GM19351 (cell line): ENCODE measurements at regions not wholly inside any gene's neighbourhood (a gene's known extent, or its start where the extent isn't known, plus 50 kb on each side); places are given as distances from the start of the nearest gene placed in this dataset.
"Not testable (repeated sequence)": the region's sequence is repeated elsewhere in the genome, so short reads cannot be mapped to it uniquely, and the experiment has no call there.

Experiments used
- ATAC-seq: cut with Tn5 transposase; IDR thresholded peaks from one replicate; pipeline ENCODE4 v1.9.1; 2021; ENCODE audit warnings: mild to moderate bottlenecking, moderate library complexity; ENCODE audit not compliant: unreplicated experiment

DNA sequence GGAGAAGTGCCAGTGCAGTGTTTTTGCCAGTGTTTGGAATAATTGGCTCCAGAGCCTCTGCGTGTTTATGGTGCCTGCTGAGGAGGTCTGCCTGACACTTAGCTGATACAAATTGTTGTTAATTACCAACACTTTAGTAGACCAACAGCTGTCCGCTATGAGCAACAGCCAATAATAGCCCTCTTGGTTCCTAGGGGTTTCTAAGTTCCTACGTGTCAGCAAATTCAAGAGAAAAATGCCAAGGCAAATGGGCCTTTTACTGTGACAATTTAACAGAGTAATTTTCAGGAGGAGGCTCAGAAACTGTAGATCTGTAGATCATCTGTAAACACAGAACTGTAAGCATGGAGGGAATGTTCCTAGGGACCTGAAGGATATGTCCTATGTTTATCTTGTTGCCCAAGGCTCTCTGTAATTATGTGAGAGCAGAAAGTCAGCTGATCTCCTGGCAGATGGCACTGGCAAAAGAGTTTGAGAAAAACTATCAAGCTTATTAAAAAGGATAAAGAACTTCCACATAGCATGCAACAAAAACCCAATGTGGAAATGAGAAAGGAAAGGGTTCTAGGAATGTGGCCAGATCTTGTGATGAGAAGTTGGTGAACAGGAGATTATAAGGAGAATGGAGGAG, 157.7 kb downstream of the GJA1 start:
- ATAC-seq = no peak

DNA sequence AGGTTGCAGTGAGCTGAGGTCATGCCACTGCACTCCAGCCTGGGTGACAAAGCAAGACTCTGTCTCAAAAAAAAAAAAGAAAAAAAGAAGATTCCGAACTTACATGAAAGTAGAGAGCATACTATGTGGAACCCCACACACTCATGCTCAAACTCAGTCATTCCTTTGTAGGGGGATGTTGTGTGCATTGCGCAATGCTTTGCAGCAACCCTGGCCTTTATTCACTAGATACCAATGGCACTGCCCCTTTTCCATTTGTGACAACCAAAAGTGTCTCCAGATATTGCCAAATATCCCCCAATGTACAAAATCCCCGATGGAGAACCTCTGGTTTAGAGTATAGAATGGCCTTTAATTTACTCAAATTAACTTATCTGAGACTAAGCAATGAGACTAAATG, 158.6 kb downstream of the GJA1 start:
- ATAC-seq = no peak

DNA sequence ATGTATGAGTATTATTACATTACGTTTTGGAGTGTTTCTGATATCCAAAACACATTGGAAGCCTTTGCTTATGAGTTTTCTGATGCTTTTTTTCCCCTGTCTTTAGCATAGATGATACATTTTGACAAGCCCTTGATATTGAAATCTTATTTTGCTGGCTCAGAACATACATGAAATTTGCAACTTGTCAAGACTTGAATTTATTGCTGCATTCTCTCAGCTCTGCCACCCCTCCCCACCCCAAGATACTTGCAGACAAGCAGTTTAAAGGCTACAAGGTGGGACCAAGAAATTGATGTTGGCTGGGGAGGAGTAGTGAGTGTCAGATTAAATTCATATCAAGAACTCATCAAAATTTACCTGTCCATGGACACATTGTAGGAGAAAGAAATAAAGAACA, 160.2 kb downstream of the GJA1 start:
- ATAC-seq = no peak

DNA sequence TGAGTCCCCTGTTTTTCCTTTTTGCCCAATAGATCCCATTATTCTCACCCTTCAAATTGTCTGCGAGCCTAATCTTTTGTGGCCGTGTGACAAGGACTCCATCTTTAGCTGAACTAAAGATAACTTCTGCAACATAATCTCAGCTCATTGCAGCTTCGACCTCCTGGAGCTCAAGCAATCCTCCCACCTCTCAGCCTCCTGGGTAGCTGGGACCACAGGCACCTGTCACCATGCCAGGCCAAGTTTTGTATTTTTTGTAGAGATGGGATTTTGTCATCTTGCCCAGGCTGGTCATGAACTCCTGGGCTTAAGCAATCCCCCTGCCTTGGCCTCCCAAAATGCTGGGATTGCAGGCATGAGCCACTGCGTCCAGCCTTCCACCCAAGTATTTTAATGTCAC, 161.0 kb downstream of the GJA1 start:
- ATAC-seq = no peak

DNA sequence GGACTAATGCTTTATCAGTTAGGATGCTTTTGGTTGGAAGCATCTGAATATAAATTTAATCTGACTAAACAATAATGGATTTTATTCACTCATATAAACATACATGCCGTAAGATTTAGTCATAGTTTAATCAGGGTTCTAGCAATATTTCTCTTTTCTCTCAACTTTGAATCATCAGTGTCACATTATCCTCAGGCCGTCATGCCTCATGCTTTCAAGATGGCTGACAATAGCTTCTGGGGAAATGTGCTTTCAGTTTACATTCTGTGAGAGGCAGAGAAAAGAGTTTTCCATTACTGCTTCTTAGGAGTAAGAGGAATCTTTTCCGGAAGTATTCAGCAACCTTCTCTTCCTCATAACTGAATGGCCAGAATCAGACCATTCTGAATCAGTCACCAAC, 162.2 kb downstream of the GJA1 start:
- no peak for ATAC-seq

DNA sequence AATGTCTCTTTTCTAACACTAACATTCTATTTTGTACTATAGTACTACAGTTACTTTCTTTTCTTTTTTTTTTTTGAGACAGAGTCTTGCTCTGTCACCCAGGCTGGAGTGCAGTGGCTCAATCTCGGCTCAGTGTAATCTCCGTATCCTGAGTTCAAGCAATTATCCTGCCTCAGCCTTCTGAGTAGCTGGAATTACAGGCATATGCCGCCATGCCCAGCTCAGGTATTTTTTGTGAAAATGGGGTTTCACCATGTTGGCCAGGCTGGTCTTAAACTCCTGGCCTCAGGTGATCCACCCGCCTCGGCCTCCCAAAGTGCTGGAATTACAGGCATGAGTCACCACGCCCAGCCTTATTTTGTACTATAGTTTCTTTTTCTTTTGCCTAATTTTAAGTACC, 163.9 kb downstream of the GJA1 start:
- not testable (repeated sequence) for ATAC-seq

DNA sequence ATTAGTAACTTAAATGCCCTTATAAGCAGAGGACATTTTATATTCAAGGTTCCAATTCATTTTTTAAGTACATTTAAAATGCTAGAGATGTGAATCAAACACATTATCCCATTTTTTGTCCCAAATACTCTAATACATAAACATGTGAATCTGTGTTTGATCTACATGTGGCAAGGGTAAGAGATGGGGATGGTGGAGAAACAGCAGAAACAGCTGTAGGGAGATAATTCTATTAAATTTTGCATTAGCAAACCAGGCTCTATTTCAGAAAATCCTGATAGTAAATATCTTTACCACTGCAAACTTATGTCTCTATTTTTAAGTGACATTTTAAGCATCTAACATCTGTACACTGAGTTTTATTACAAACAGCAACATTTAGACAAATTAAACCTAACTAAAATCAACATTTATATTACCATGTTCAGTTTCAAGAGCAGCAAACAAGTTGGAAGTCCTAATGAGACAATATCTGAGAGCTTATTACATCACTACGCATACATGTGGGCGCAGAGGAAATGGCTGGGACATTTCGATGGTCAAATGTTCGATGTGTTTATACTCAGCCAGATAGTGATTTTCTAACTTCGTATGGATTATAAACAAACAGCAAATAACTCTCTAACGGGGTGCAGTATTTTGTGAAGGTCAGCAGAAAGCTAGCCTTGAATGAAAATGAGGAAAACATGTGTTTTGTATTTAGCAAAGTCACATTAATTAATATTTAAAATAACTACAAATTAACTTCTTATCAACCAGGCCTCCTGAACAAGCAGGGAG, 165.1 kb downstream of the GJA1 start:
- ATAC-seq = no peak

DNA sequence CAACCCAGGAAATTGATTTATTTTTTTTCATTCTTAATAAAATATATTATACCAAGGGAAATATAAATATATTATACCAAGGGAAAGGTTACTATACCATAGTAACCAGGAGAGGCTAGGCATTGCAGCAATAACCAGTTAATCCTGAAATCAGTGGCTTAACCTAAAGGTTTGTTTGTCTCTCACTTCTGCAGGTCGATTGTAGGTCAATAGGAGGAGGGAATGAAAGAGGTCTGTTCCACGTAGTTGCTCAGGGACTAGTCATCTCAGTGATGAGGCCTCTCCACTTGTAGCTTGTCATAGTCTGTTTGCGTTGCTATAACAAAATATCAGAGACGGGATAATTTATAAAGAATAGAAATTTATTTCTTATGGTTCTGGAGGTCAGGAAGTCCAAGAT, 168.0 kb downstream of the GJA1 start:
- ATAC-seq = no peak

DNA sequence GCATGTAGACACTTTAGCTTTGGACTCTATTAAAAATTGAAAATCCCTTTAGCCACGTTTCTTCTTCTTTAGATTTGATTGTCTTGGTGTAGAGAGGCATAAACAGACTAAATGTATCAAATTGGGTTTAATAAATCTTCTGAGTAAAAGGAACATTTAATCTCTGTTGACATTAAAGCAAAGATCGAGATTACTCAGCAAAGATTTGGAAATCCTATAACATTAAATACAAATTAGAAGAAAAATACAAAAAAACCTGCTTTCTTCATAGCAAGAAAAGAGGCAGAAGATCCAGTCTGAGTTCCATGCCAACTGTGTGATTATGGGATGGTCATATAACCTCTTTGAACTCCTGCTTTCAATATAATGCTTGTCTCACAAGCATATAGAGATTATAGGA, 172.3 kb downstream of the GJA1 start:
- ATAC-seq = no peak

DNA sequence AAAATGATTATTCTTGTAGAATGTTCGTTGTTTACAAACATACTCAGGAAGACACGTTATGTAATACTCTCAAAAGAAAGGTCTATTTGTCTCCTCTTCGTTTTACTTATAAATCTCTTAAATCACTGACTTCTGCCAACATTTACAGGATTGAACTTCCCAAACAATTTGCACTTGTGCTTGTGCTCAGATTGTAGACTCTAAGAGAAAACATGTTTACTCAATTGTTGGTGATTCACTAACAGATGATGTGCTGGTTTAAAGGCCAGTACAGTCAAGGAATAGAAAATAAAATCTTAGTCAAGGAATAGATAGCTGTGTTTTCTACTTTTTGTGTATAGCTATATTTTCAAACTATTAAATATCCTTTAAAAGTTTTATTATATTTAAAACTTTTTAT, 172.8 kb downstream of the GJA1 start:
- no peak for ATAC-seq

DNA sequence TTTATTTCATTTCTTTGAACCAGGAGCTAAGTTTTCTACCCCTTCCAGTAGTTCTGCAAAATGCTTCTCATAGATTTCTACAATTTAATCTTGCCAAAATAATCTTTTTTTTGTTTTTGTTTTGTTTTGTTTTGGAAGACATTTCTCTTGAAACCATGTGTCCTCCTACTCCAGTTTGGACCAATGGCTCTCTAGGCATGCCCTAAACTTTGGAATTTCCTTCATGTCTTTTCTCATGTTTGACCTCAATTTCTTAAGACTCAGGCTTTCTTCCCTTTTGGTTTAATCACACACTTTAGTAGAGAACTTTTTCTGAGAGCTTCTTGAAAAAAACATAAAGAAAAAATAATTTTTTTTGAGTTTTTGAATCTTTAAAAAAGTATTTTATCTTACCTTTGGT, 173.8 kb downstream of the GJA1 start:
- ATAC-seq = no peak

DNA sequence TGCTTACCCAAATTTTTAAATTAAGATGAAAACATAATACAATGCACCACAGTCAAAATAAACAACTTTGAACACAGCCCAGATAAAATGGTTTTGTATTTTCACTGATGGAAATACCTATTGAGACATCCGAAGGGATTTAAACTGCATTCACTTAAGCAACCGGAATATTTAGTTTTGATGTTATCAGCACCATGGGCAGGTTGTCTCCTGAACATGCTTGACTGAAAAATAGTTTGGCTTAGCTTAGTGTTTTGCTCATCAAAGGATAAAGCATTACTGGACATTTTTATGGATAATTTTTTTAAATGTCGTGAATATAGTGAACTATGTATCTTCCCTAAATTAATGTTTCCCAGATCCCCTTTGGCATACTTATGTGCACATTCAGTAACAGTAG, 177.5 kb downstream of the GJA1 start:
- ATAC-seq = no peak

DNA sequence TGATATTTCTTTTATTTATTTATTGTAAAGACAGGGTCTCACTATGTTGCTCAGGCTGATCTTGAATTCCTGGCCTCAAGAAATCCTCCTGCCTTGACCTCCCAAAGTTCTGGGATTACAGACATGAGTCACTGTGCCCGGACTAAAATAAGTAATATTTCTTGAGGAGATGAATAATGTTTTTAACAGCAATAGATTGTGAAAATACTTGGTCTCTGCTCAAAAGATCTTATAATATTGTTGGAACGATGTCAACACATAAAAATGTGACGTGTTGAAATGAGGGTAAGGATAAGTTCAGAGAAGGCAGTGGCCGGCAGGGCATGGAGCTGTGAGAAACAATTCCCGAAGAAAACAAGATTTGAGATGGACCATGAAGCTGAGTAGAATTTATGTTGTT, 178.7 kb downstream of the GJA1 start:
- no peak for ATAC-seq

DNA sequence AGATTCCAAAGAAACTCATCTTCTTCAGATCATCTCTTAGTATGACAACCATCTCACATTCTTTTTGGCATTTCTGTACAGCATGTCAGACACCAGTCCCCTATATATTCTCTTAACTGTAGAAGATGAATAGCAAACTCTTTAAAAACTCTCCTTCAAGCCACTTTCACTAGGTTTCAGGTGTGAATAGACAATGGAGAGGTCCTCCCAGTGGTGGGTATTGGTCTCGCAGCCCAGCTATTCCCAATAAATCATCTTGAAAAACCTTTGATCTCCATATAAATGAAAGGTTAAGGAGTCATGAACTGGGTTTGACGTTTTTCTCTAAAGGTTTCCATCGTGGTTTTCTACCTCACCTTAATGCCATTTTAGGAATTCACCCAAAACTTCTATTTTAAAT, 180.0 kb downstream of the GJA1 start:
- ATAC-seq = no peak

DNA sequence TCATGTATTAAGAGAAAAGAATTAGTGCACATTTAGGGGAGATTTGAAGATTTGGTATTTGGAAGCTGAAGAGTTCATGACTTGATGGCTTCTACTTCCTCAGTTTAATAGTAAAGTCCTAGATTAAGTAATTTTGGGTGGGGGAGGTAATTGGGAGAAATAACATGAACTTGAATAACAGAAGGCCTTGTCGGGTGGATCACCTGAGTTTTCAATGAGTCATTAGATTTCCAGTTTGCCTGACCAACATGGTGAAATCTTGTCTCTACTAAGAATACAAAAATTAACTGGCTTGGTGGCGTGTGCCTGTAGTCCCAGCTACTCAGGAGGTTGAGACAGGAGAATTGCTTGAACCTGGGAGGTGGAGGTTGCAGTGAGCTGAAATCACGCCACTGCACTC, 181.0 kb downstream of the GJA1 start:
- no peak for ATAC-seq

DNA sequence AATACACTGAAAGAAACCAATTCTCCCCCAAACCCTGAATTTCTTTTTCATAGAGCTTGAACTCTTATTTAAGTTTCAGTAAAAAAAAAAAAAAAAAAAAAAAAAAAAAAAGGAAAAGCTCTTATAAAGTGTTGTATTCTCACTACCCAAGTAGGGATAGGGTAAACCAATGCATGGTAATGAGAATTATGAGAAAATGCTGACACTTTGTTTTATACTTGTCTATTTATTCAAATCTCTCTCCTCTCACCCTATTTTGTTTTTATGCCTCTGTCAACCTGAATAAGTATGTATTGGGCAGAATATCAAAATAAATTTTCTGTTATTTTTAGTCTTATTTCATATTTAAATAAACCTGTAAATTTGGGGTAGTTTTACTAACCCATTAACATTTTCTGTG, 181.9 kb downstream of the GJA1 start:
- no peak for ATAC-seq

DNA sequence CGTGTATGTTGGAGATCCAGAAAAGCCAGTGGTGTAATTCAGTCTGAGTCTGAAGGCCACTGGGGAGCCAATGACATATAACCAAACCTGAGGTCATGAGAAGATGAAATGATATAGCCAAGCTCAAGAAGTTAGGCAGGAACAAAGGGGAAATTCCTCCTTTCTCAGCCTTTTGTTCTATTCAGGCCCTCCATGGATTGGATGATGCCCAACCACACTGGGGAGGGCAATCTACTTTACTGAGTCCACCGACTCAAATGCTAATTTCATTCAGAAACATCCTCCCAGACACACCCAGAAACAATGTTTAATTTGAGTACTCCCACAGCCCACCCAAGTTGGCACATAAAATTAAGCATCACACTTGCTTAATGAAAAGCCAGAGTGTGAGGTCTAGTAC, 183.6 kb downstream of the GJA1 start:
- ATAC-seq = no peak

DNA sequence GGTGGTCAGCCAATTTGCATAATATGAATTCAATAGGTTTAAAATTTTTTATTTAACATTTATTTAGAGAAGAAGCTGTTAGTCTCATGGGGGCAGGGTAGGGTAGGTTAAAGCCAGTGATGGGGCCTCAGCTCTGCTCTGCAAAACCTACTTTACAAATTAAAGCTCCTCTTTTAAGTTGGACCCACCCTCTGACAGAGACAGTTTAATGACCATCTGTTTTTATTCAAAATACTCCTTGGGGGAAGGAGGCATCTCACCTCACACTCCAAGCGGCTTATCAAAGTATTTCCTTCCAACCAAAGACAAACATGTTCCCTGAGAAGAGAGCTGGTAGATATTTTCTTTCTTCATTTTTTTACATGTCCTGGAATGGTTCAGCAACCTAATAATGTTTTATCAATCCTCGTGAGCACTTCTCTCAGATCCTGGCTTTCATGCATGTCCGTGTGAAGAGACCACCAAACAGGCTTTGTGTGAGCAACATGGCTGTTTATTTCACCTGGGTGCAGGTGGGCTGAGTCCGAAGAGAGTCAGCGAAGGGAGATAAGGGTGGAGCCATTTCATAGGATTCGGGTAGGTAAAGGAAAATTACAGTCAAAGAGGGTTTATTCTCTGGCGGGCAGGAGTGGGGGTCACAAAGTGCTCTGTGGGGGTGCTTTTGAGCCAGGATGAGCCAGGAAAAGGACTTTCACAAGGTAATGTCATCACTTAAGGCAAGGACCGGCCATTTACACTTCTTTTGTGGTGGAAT, 184.7 kb downstream of the GJA1 start:
- ATAC-seq = no peak

DNA sequence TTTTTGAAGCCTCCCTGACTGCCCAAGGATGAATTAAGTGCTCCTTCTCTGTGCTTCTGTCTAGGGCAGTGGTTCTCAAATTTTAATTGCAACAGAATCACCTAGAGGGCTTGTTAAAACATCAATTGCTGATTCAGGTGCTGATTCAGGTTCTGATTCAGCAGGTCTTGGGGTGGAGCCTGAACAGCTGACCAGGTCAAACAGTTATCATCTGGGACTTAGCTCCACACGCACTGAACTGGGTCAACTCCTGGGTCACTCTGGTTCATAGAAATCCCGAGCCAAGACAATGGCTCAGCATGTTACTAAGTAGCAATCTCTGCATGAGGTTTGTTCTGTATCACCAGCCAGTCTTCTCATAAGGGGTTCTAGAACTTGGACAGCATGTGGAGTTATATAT, 192.3 kb downstream of the GJA1 start:
- no peak for ATAC-seq

DNA sequence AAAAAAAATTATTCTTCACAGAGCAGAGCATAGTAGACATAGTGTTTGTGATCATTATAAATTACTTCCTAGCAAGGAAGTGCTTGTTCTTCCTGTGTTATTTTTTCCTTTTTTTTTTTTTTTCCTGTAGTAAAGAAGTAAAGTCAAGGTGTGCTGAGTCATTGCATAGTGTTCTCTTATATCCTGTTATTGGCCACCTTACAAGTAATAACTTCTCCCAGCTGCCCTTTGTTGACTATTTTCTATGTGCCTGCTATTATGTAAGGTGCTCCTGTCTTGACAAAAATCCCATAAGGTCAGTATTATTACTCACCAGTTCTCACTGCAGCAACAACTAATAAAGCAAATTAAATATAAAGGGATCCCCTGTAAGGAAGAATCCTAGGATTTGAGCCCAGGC, 195.3 kb downstream of the GJA1 start:
- ATAC-seq = no peak

DNA sequence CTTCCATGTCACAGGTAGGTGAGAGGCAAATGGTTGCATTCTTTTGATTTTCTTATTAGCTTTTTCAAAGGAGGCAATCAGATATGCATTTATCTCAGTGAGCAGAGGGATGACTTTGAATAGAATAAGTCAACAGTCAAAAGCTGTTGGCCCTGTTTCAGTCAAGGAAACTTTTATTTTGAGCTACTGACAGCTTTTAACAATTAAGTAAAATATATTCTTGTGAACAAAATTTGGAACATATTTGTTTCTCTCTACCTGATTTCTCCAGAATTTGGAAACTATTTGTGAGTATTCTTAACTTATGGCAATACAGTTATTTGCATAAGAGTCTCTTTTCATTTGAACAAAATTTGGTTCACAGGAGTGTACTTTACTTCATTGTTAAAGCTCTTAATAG, 196.3 kb downstream of the GJA1 start:
- ATAC-seq = not testable (repeated sequence)

DNA sequence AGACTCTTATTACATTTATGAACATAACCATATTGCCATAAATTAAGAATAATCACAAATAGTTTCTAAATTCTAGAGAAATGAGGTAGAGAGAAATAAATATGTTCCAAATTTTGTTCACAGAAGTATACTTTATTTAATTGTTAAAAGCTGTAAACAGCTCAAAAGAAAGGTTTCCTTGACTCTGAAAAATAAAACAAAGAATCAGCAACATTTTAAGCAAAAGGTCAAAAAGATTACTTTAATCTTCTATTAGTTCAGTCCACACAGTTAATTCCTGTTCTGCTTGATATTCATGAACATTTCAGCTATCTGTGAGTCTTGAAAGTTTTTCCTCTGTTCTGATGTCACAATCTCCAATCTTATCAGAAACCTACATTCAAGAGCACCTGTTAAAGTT, 197.9 kb downstream of the GJA1 start:
- no peak for ATAC-seq
